AG10803 (cell line): ENCODE measurements at regions not wholly inside any gene's neighbourhood (a gene's known extent, or its start where the extent isn't known, plus 50 kb on each side); places are given as distances from the start of the nearest gene placed in this dataset.

Source experiments
- DNase-seq: peaks from one replicate; pipeline ENCODE4 v3.0.0; 2010; ENCODE audit warnings: low read depth
- H3K4me3 ChIP-seq: 2 replicates; pipeline ENCODE4 v1.5.1; 2011; ENCODE audit warnings: mild to moderate bottlenecking, low read length, control low read depth
- CTCF ChIP-seq: conservative IDR thresholded peaks from 2 replicates; pipeline ENCODE4 v1.5.1; 2011; ENCODE audit warnings: mild to moderate bottlenecking, low read length, control low read depth, inconsistent platforms

GRCh38 chr1:55280731-55281130 lies 65.6 kb upstream of the USP24 start:
- TF ChIP-seq CTCF = no peak

GRCh38 chr1:55279627-55280026 lies 64.5 kb upstream of the USP24 start:
- no peak for DNase-seq
- no peak overlapping the region for H3K4me3 ChIP-seq
- TF ChIP-seq CTCF = no peak

More at GRCh38 chr1:55280731-55281130, 65.6 kb upstream of the USP24 start:
- peak; percentile 55 for DNase-seq
- no peak overlapping the region for H3K4me3 ChIP-seq

- no peak for TF ChIP-seq CTCF
- no peak for DNase-seq
- H3K4me3 ChIP-seq = no peak overlapping the region
Observed at GRCh38 chr1:55278378-55278777, 63.2 kb upstream of the USP24 start.

GRCh38 chr1:55277377-55278130 lies 62.4 kb upstream of the USP24 start:
- peak; percentile 73 for DNase-seq
- H3K4me3 ChIP-seq = no peak overlapping the region
- TF ChIP-seq CTCF = peak; percentile 95

GRCh38 chr1:55276671-55277376 lies 61.7 kb upstream of the USP24 start:
- no peak overlapping the region for H3K4me3 ChIP-seq
- TF ChIP-seq CTCF = no peak
- no peak for DNase-seq

GRCh38 chr1:55275941-55276341 lies 60.8 kb upstream of the USP24 start:
- peak; percentile 82 for DNase-seq
- H3K4me3 ChIP-seq = no peak overlapping the region
- 0 out of 2 replicates have a peak, but pooled peaks have one; percentile 8 for TF ChIP-seq CTCF
